ENCODE measurements at regions not wholly inside any gene's neighbourhood (a gene's known extent, or its start where the extent isn't known, plus 50 kb on each side); places are given as distances from the start of the nearest gene placed in this dataset.

DNA sequence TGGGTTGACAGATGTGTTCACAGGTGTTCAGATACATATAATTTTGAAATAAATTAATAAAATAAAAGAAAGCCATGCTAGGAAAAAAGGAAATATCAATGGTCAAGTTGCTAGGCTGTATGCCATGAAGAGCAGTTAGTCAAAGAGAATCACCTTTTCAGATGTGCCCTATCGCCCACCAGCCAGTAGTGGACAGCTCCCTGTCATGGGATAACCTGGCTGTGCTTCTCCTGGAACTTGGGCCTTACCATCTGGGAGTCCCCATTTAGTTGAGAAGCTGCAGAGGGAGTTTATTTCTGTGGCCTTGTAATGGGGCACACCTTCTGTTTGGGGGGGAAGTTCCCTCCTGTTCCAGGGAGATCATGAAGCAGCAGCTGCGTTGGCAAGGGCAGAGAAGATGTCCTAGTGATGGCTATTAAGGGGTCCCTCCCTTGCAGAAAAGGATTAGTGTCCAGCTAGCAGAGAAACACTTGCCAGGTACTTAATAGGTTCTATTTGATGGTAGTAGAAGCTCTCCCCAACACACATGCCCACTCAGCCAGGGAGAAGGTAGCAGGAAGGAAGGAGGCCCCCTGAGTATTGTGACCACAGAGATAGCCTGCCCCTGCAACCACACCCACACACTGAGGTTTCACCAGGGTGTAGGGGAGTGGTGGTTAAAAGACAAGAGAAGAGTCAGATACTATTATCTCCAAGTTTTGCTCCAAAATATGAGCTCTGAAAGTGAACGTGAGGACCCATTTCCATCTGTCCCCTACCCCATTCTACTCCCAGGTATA lies 117.7 kb downstream of the B3GNT2 start:
- no peak for TF ChIP-seq CTCF (IDR thresholded peaks at IDR 0.05; ENCODE audit: low read depth, low read length, missing input control)
- no peak for TF ChIP-seq YY1 (IDR thresholded peaks at IDR 0.05)
- TF ChIP-seq GABPA (IDR thresholded peaks at IDR 0.05 in 1 of 2, conservative IDR thresholded peaks at IDR 0.05 in 1 of 2), result no peak
- Histone ChIP-seq H3K4me3 (ENCODE audit: low read depth in 1 of 3, low read length in 3 of 3) (no peak overlapping the region), H3K27me3 (ENCODE audit: control insufficient read depth in 4 of 4, insufficient read depth in 4 of 4, low read length in 3 of 4) (no peaks in the 10 kb centered on the region), H3K27ac (ENCODE audit: low read depth in 1 of 2, low read length in 2 of 2) (no peak overlapping the region), H3K9me3 (ENCODE audit: control insufficient read depth in 4 of 4, low read length in 3 of 4) (no peaks in the 10 kb centered on the region), H3K9ac (ENCODE audit: low read depth in 1 of 2, low read length in 2 of 2) (no peak overlapping the region), H3K36me3 (ENCODE audit: control insufficient read depth in 4 of 4, insufficient read depth in 3 of 4, low read depth in 1 of 4, low read length in 3 of 4) (no peaks in the 10 kb centered on the region), H3K4me1 (ENCODE audit: control insufficient read depth in 4 of 4, insufficient read depth in 4 of 4, low read length in 3 of 4) (no peaks in the 10 kb centered on the region)
- DNase-seq (ENCODE audit: low spot score), result no peak
- 85% methylated on average over 3 of the region's 3 CpGs for WGBS

DNA sequence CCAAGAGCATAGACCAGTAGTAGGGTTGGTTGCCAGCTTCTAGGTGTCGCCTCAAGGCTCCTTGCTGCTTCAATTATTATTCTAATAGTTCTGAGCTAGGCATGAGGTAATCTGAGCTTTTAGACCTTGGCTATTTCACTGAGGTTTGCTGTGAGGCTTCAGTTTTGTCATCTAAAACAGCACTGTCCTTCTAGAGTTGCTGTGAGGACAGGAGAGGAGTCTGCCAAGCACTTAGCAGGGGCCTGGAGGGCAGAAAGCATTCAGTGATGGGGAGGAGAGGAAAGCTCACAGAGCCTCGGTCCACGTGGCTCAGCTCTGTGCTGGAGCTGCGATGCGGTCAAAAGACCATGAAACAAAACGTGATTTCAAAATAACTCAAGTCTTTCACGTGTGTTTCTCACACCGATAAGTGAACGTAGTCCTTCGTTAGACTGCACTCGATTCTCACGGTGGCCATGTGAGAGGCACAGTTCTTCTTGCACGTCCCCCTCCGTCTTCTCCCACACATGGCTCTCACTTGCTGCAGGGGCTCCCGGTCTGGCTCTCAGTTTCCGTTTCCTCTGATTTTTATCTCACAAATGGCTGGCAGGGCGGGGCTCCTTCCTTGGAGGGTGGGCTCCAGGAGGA lies 113.7 kb downstream of the B3GNT2 start:
- no peaks in the 10 kb centered on the region for H3K27me3 ChIP-seq (ENCODE audit: control insufficient read depth in 4 of 4, insufficient read depth in 4 of 4, low read length in 3 of 4)
- H3K4me1 ChIP-seq (ENCODE audit: control insufficient read depth in 4 of 4, insufficient read depth in 4 of 4, low read length in 3 of 4), result peaks cover 0 to 4% (median 1%) of the 10 kb centered on the region in 4 donors
- H3K27ac ChIP-seq (ENCODE audit: low read depth in 1 of 2, low read length in 2 of 2), result no peak overlapping the region
- H3K4me3 ChIP-seq (ENCODE audit: low read depth in 1 of 3, low read length in 3 of 3), result no peak overlapping the region
- H3K9me3 ChIP-seq (ENCODE audit: control insufficient read depth in 4 of 4, low read length in 3 of 4), result no peaks in the 10 kb centered on the region
- TF ChIP-seq GABPA (IDR thresholded peaks at IDR 0.05 in 1 of 2, conservative IDR thresholded peaks at IDR 0.05 in 1 of 2), result no peak
- TF ChIP-seq, protein P1, sequence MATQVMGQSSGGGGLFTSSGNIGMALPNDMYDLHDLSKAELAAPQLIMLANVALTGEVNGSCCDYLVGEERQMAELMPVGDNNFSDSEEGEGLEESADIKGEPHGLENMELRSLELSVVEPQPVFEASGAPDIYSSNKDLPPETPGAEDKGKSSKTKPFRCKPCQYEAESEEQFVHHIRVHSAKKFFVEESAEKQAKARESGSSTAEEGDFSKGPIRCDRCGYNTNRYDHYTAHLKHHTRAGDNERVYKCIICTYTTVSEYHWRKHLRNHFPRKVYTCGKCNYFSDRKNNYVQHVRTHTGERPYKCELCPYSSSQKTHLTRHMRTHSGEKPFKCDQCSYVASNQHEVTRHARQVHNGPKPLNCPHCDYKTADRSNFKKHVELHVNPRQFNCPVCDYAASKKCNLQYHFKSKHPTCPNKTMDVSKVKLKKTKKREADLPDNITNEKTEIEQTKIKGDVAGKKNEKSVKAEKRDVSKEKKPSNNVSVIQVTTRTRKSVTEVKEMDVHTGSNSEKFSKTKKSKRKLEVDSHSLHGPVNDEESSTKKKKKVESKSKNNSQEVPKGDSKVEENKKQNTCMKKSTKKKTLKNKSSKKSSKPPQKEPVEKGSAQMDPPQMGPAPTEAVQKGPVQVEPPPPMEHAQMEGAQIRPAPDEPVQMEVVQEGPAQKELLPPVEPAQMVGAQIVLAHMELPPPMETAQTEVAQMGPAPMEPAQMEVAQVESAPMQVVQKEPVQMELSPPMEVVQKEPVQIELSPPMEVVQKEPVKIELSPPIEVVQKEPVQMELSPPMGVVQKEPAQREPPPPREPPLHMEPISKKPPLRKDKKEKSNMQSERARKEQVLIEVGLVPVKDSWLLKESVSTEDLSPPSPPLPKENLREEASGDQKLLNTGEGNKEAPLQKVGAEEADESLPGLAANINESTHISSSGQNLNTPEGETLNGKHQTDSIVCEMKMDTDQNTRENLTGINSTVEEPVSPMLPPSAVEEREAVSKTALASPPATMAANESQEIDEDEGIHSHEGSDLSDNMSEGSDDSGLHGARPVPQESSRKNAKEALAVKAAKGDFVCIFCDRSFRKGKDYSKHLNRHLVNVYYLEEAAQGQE (IDR thresholded peaks at IDR 0.05), result no peak
- TF ChIP-seq JUND (IDR thresholded peaks at IDR 0.05), result no peak
- no peak for TF ChIP-seq HNF4A (conservative IDR thresholded peaks at IDR 0.05)
- TF ChIP-seq RXRA (IDR thresholded peaks at IDR 0.05), result no peak
- no peak for TF ChIP-seq EGR1 (IDR thresholded peaks at IDR 0.05; ENCODE audit: low read depth in 2 of 2)
- TF ChIP-seq HNF4G (IDR thresholded peaks at IDR 0.05), result no peak
- no peak for TF ChIP-seq ATF3 (IDR thresholded peaks at IDR 0.05)
- TF ChIP-seq FOXA2 (IDR thresholded peaks at IDR 0.05), result no peak
- DNase-seq (ENCODE audit: low spot score), result no peak
- H3K36me3 ChIP-seq (ENCODE audit: control insufficient read depth in 4 of 4, insufficient read depth in 3 of 4, low read depth in 1 of 4, low read length in 3 of 4), result no peaks in the 10 kb centered on the region
- no peak overlapping the region for H3K9ac ChIP-seq (ENCODE audit: low read depth in 1 of 2, low read length in 2 of 2)
- 69% methylated on average over 17 of the region's 17 CpGs for WGBS

Measured in liver (tissue), 8 donors.